GM19324 (cell line): ENCODE measurements at regions not wholly inside any gene's neighbourhood (a gene's known extent, or its start where the extent isn't known, plus 50 kb on each side); places are given as distances from the start of the nearest gene placed in this dataset.
"Not testable (repeated sequence)": the region's sequence is repeated elsewhere in the genome, so short reads cannot be mapped to it uniquely, and the experiment has no call there.

Experiments used
- ATAC-seq: cut with Tn5 transposase; IDR thresholded peaks from one replicate; pipeline ENCODE4 v1.9.1; 2021; ENCODE audit warnings: mild to moderate bottlenecking, moderate library complexity; ENCODE audit not compliant: unreplicated experiment, low FRiP score

DNA sequence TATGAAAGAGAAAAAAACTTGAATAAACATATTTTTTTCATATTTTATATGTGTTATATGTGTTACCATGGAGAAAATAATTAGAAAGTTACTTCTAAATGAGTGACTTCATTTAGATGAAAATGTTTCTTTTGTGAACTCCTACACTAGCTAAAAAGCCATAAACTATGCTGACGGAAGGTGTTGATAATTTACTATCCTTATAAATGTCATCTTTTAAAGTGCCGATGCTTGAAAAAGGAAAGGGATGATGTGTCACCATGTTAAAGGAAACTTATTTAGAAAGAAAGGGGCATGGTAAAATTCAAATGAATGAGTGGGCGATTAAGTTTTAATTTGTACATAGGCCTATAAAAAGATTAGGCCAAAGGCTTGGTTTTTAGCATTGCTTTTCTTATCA is 133.8 kb downstream of the SPRY1 start:
- ATAC-seq: no peak

DNA sequence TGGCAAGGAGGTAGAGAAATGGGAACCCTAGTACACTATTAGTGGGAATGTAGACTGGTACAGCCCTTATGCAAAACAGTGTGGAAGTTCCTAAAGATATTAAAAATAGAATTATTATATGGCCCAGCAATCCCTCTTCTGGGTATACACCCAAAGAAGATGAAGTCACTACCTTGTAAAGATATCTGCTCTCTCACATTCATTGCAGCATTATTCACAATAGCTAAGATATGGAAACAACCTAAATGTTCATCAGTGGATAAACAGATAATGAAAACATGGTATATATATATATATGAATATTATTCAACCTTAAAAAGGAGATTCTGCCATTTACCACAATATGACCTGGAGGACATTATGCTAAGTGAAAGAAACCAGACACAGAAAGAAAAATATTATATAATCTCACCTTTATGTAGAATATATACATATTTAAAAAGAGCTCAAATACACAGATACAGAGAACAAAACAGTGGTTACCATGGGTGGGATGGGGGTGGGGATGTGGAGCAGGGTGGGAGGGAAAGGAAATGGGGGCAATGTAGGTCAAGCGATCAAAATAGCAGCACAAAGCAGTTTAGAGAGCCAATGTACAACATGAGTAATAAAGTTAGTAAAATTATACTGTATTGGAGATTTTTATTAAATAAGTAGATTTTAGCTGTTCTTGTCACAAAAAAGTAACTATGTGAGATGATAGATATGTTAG is 138.6 kb downstream of the SPRY1 start:
- ATAC-seq: no peak

DNA sequence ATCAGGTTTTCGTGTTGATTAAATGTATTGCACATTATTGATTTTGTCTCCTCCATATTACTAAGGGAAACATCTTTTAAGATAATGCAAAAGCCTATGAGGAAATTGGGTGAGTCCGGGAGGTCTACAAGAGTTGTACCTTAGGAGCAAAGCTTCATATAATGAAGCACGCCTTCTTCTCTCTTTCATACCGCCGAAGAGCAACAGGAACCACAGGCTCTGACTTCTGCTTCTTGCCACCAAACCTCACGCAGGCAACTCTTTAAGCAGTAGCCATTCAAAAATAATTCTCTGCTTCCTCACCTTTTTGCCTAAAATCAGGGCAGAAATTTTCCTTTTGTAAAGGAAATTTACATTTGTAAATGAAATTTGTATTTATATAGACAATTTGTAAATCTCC is 139.6 kb downstream of the SPRY1 start:
- peak; percentile 75 for ATAC-seq

DNA sequence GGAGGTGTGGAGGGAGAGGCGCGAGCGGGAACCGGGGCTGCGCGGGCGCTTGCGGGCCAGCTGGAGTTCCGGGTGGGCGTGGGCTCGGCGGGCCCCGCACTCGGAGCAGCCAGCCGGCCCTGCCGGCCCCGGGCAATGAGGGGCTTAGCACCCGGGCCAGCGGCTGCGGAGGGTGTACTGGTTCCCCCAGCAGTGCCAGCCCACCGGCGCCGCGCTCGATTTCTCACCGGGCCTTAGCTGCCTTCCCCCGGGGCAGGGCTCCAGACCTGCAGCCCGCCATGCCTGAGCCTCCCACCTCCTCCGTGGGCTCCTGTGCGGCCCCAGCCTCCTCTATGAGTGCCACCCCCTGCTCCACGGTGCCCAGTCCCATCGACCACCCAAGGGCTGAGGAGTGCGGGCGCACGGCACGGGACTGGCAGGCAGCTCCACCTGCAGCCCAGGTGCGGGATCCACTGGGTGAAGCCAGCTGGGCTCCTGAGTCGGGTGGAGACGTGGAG is 141.4 kb downstream of the SPRY1 start:
- ATAC-seq: not testable (repeated sequence)

DNA sequence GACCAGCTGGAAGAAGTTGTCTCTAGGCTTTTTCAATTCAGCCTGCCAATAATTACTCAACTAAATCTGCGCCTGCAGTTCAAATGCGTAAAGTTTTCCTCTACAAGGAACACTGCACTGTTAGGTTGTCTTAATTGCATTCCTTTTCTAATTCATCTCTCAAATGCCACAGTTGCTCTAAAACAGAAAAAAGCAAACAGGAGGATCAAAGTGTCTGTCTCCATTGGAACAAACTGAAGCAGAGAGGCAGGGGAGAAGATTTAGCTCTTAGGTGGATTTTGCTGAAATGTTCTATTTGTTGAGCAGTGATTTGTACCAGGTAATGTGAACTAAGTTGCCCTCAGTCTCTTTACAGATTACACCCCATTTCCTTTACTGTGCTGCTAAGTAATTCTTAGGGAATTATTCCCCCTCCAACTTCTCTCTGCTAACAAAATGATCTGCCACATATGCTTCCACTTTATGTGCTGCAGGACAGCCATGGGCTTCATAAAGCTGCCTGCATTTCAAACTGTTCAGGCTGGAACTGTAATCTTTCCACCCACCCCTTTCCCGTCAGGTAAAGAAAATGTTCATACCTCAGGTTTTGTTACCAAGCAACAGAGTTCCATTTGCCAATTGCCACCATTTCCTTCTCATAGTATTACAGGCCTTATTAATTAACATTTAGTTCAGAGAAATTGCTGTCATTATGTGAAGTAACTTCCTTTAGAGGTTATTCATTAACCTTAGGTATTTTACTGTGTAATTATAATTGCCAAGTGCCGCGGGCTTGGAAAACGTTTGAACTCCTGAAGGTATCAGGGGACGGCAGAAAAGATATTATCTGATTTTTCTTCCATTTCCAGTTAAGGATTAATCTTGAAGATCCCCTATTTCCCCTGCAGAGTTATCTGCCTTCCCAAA is 149.3 kb downstream of the SPRY1 start:
- ATAC-seq: no peak

DNA sequence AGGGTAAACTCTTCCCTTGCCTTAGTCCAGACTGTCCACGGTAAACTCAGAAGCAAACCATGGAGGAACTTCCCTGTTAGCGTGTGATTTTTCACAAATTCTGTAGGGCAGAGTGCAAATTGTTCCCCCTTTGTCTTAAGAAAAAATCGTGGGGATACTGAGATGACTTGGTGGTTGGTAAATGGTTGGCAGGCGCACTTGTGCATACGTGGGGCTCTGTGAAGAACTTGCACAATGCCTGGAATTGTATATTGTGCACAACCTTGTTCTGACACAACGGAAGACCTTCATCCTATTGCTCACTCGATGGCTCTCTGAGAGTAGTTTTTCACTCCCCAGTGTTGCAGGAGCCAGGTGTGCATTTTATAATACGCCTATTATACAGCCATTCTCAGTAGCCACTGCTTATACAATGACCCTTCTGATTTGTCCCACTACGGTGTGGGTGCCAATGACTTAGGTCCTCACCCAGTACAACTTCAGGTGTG is 150.0 kb downstream of the SPRY1 start:
- ATAC-seq: no peak

DNA sequence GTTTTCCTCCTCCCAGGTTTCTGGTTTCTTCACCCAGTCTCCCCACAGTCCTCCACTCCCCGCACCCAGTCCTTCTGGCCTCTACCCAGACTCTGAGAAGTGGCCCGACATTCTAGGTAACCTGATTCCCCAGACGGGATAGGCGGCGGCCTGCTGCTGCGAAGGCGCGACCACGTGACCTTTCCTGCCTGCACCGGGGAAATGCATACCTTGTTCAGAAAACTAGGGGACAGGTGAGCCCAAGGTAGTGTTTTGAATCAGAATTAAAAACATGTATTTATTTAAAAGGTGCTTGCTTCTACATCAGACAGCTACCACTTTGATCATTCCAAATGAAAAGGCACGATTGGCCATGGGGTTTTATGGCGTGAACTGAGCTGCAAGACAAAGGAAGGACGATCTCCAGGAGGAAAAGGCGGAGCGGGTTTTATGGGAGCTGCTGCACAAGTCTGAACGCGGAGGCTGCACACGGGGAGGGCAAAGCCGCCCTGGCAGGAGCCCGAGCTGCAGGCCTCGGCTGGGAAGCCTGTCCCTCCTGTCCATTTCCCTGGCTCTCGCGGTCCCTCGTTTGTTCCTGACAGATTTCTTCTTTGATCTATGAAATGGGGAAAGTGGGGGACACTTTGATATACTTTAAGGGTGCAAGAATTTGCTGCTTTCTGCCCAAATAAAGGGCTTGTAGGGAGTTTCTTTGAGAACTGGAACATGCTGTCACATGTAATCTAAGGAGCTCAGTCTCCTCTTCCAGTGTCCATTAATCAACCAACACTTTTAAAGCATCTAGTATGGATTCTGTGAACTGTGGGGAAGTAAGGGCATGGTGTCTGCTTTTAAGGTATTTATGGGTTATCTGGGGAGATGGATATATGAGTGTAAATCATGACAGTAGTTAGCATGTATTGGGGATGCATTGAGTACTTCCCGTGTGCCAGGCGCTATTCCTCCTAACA is 150.9 kb downstream of the SPRY1 start:
- ATAC-seq: no peak

DNA sequence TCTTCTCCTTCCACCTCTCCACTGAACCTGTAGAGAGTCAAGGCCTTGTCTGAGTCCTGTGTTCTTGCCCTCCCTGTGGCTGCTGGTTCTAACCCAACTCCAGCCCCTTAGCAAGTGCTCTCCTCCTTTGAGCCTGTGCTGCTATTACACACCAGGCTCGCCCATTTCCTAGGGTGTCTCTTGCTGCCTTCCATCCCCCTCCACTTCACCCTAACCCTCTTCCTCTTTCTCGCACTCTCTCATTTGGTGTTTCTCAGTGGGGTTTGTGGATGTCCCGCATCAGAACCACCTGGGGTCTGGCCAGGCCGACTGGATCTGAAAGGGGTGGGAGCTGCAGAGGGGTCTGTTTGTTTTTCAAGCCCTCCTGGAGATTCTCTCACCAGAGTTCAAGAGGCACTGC is 156.7 kb downstream of the SPRY1 start:
- no peak for ATAC-seq

DNA sequence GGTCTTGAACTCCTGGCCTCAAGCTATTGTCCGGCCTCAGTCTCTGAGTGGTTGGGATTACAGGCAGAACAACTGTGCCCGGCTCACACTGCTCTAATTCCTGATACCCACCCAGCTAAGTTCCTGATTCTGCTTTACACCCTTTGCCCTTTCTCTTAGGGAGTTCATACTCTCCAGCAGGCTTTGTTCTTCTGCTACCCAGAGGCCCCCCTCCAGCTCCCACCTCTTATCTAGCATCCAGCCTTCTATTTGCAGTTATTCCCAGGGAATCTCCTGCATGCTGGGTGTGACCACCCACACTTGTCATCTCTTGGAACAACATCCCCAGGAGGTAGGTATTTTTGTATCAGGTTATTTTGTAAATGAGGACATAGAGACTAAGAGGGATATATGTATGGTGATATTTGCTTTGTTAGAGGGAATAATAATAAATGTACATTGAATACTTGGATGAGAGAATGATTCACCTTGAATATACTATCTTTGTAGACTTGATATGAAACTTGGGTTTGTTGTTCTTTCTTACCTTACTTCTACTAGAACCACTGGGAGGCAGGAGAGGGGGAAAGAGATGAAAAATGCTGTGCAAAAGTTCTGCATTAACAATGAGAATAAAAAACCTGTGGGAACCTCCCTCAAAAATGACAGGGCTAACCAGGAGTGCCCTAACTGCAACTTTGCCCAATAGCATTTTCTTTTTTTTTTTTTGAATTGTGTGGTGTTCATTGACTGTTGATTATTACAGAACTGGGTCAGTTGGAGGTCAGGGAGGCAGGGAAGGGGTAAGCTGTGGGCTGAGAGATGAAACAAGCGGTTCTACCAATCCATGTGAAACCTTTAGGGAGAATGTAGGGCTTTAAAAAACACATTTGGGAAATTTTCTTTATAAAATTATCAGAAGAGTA is 157.4 kb downstream of the SPRY1 start:
- ATAC-seq: no peak

DNA sequence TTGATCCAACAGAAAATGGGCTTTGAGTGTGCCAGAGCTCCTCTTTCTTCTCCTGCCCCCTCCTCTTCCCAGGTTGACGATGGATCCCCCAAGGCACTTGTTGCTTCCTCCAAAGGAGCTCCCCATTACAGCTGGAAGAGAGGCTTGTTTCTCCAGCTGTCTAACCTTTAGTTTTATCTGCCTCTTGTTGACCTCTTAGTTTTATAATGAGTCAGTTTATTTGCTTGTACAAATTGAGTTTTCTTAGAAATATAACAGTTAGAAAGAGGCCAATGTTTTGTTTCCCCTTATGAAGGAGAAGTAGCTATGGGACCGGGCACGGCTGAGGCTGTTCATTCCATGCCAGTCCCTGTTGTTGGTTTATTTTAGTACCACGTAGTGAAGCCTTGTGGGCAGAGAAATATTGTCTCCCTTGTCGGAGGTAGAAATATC is 158.2 kb downstream of the SPRY1 start:
- ATAC-seq: no peak

DNA sequence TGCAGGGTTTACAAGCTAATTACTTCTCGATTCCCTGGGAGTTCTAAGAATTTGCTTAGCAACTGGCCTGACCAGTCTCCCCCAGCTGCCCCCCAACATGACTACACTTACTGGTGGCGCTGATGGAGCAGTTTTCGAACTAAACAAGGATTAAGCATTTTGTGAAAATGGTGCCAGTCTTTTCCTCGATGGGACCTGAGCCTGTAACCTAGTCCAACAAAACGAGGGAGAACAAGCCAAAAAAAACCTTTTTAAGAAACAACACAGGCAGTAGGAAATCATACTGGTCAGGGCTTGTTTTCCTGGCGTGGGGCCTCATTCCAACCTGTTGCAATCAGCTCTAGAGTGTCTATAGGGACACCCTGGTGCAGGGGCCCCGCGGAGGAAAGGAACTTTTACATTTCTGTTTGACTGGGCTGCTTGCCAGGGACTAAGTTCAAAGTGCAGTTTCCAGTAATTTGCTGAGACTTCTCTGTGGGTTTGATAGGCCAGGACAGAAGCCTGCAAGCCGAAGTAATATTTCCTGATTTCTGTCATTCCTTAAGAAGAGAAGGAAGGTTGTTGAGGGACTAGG is 158.7 kb downstream of the SPRY1 start:
- no peak for ATAC-seq

DNA sequence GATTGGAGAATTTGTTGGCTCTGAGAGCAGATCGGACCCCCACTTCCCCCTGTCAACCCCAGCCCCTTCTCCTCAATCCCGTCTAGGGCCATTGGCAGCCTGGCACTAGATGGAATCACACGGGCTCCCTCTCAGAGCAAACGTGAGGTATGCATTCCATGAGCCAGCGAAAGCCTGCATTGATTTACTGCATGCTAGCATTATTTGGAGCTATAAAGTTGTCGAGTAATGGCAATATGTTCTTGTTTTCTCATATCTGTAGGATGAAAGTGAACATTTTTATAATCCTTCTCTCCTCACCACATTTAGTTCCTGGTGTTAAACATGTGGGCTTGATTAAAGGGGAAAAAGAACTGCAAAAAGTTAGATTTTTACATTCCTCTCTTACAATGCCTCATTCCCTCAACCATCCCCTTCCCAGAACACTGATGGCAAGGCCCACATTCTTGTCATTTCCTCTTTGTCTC is 159.2 kb downstream of the SPRY1 start:
- no peak for ATAC-seq

DNA sequence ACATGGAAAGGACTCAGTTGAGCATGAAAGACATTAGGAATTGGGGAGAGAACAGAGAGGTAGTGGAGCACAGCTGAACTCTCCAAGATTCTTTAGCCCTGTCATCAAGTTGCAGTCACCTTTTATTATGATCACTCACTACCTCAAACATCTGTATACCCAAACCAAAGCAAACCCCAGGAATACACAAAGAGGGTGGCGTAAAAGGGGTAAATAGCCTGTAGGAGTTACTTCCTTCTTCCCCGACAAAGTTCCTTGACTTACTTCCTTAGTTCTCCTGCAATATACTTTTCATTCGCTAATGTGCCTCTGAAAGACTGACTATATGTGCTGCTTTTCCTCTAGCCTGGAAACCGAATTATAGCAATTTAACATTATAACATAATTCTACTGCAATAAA is 159.9 kb downstream of the SPRY1 start:
- no peak for ATAC-seq

DNA sequence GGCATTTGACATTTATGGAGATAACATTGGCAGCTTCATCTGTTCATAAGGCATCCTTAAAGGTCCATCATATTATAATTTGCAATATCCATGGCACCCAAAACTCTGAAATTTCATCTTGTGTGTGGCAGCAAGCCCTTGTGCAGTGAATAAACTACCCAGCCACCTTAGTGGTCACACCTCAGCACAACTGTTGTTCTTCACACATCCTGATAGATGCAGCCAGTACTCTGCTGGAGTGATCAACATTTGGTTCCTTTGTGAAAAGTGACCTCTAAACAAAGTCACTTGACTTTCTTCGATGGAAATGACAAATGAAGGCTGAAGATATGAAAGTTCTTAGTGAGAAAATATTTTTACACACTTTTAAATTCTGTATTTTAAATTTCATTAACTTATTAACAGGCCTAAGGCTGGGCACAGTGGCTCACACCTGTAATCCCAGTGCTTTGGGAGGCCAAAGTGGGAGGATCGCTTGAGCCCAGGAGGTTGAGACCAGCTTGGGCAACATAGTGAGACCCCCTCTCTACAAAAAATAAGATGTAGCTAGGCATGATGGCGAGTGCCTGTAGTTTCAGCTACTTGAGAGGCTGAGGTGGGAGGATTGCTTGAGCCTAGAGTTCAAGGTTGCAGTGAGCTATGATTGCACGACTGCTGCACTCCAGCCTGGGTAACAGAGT is 161.4 kb downstream of the SPRY1 start:
- ATAC-seq: no peak

DNA sequence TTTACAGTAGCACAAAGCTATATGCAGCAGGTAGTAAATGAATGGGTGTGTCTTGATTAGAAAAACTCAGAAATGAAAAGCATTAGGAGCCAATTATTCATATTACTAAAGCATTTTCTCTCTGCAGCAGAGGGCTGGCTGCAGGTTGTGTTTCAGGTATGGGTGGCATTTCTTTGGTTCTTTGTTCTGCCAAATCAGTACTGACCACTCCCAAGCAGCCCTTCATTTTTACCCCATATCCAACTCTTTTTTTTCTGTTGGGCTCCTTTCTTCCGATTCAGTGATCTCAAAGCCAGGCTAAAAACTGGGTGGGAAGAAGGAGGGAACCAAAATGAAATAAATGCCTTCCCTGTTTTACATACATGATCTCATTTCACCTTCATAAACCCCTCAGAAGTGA is 162.3 kb downstream of the SPRY1 start:
- no peak for ATAC-seq

DNA sequence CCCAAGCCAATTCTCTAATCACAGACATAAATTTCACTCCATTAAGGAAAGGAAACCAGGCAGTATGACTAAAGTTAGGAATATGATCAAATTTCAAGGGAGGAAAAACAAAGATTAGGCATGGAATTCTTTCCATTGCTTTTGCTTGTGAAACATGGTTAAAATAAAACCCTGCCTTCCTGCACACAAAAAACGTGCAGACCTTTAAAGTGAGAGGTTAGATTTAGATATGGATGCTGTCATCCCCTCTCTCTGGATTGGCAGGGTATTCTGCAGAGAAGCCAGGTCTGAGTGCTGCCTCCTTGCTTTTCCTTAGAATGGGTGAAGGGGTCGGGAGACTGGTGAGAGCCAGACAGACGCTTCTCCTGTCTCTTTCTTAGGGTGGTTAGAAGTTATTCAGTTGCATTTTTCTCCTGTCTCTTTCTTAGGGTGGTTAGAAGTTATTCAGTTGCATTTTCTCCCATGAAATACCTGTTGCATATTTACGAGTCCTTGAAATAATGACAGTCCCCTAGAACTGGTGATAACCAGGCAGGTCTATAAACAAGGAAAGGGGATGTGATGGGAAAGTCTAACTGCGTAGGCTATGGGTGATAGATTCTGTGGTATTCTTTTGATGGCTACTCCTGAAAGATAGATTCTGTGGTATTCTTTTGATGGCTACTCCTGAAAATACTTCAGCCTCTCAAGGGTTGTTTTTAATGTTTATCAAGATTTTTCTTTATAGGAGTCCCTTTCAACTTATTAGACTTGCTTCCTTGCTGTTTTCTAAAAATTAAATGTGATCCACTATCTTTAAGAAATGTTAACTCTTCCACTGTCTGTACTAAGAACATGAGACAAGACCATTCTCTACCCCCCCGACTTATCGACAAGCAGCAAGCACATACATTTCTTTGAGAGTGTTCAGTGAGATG is 163.6 kb downstream of the SPRY1 start:
- no peak for ATAC-seq

DNA sequence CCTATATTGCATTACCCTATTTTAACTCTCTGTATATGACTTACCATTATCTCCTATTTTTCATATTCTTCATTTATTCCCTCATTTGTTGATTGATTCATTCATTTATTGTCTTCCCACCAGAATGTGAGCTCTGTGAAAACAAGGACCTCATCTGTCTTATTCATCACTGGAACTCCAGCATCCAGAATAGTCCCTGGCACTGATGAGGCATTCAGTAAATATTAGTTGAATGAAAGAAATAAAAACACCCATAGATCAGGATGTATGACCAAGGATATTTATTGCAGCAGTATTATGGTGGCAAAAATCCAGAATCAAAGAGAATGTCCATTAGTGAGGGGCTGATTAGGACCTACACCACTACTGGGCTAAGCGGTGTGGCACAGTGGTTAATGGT is 164.9 kb downstream of the SPRY1 start:
- no peak for ATAC-seq
